Smooth muscle cell (in vitro differentiated cells): ENCODE measurements at regions not wholly inside any gene's neighbourhood (a gene's known extent, or its start where the extent isn't known, plus 50 kb on each side); places are given as distances from the start of the nearest gene placed in this dataset.

ENCODE experiments used
- DNase-seq: peaks from one replicate; lab custom pipeline; 2025; ENCODE audit not compliant: unreplicated experiment; lab: John Stamatoyannopoulos, UW
- H2AFZ ChIP-seq: fragments of 200-600 bp; sonication (generic); 2 replicates; pipeline ENCODE4 v1.6.0; 2016; ENCODE audit warnings: antibody characterized with exemption, low read depth, mild to moderate bottlenecking
- H3F3A ChIP-seq: fragments of 200-600 bp; sonication (generic); 2 replicates; pipeline ENCODE4 v1.6.0; 2017; ENCODE audit warnings: antibody characterized with exemption, low read depth
- H3K27ac ChIP-seq: fragments of 200-600 bp; sonication (generic); 2 replicates; pipeline ENCODE4 v1.5.1; 2016; ENCODE audit warnings: low read depth, mild to moderate bottlenecking
- H3K27me3 ChIP-seq: fragments of 200-600 bp; sonication (generic); 2 replicates; pipeline ENCODE4 v1.6.1; 2016; ENCODE audit warnings: low read depth, mild to moderate bottlenecking
- H3K36me3 ChIP-seq: fragments of 200-600 bp; sonication (generic); 2 replicates; pipeline ENCODE4 v1.5.1; 2016; ENCODE audit warnings: low read depth
- H3K4me1 ChIP-seq: fragments of 200-600 bp; sonication (generic); 2 replicates; pipeline ENCODE4 v1.5.1; 2016; ENCODE audit warnings: low read depth
- H3K4me2 ChIP-seq: fragments of 200-600 bp; sonication (generic); 2 replicates; pipeline ENCODE4 v1.6.0; 2016; ENCODE audit warnings: mild to moderate bottlenecking
- H3K4me3 ChIP-seq: fragments of 200-600 bp; sonication (generic); 2 replicates; pipeline ENCODE4 v1.5.1; 2016; ENCODE audit warnings: mild to moderate bottlenecking
- H3K79me2 ChIP-seq: fragments of 200-600 bp; sonication (generic); 2 replicates; pipeline ENCODE4 v1.6.0; 2016; ENCODE audit warnings: low read depth, mild to moderate bottlenecking
- H3K9ac ChIP-seq: fragments of 200-600 bp; sonication (generic); 2 replicates; pipeline ENCODE4 v1.6.0; 2016; ENCODE audit warnings: low read depth
- H3K9me3 ChIP-seq: fragments of 200-600 bp; sonication (generic); replicated peaks from 2 replicates; pipeline ENCODE4 v1.5.1; 2016; ENCODE audit warnings: low read depth
- H4K20me1 ChIP-seq: fragments of 200-600 bp; sonication (generic); 2 replicates; pipeline ENCODE4 v1.6.0; 2016; ENCODE audit warnings: low read depth
- CTCF ChIP-seq: fragments of 200-600 bp; sonication (generic); IDR thresholded peaks from 2 replicates; pipeline ENCODE4 v1.5.1; 2017; ENCODE audit warnings: borderline replicate concordance, mild to moderate bottlenecking, antibody characterized with exemption; ENCODE audit not compliant: insufficient read depth, poor library complexity, severe bottlenecking
- WGBS: methylation state at CpG from one replicate; pipeline ENCODE4 v1.1.7; 2016; ENCODE audit warnings: low lambda C conversion rate; 5-methylcytosine and 5-hydroxymethylcytosine counted together

- Histone ChIP-seq H3K4me1 (no peaks in the 10 kb centered on the region), H3K4me2 (no peak overlapping the region), H3K4me3 (no peak overlapping the region), H4K20me1 (no peaks in the 10 kb centered on the region), H3K9ac (no peak overlapping the region), H2AFZ (no peak overlapping the region), H3K27ac (no peak overlapping the region), H3F3A (no peaks in the 10 kb centered on the region), H3K9me3 (no peaks in the 10 kb centered on the region), H3K79me2 (no peaks in the 10 kb centered on the region), H3K27me3 (no peaks in the 10 kb centered on the region), H3K36me3 (no peaks in the 10 kb centered on the region)
- no peak for DNase-seq
- 82% methylated on average over 14 of the region's 14 CpGs for WGBS
- TF ChIP-seq CTCF: no peak
Observed at GRCh38 chr18:76115580-76115979, 379.5 kb downstream of the ZNF516 start.

DNA sequence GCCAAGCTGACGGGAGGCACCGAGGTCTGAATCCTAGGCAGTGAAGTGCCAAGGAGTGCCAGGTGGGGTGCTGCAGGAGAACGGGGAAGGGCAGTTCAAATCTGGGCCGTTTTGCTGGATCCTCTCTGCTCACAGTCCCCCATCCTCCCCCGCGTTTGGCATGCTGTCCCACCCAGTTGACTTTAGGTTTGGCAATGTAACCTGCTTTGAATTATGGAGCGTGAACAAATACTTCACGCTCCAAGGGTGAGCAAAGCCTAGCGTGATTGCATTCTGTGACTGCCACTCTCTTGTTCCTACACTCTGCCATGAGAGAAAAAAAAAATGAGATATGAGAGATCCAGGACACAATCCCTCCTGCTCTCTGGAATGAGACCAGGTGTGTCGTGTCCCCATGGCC lies 381.9 kb downstream of the ZNF516 start:
- DNase-seq: no peak
- no peak overlapping the region for H3K4me2 ChIP-seq
- no peaks in the 10 kb centered on the region for H3K27me3 ChIP-seq
- no peaks in the 10 kb centered on the region for H3K79me2 ChIP-seq
- no peak for TF ChIP-seq CTCF
- no peaks in the 10 kb centered on the region for H3K36me3 ChIP-seq
- no peak overlapping the region for H3K27ac ChIP-seq
- H3F3A ChIP-seq: no peaks in the 10 kb centered on the region
- WGBS: 93% methylated on average over 10 of the region's 10 CpGs
- H3K9ac ChIP-seq: no peak overlapping the region
- H4K20me1 ChIP-seq: no peaks in the 10 kb centered on the region
- H3K9me3 ChIP-seq: no peaks in the 10 kb centered on the region
- no peaks in the 10 kb centered on the region for H3K4me1 ChIP-seq
- H2AFZ ChIP-seq: no peak overlapping the region
- no peak overlapping the region for H3K4me3 ChIP-seq

DNA sequence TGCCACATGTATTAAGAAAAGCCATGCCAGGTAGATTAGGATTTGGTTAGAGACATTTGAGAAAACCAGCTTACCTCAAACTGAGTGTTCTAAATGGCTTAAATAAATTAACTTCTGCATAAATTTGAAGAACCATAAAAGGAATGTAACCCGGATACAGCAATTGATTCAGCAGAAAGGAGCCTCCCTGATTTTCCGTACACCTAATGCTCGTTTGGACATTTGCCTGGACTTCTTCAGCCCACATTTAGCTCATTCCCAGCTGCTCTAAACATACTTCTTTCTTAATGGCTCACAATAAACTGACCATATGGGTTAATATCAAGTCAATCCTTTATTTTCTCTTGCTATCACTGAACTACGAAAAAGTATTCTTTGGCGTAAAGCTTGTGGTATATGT lies 392.4 kb downstream of the ZNF516 start:
- WGBS: 74% methylated on average over 5 of the region's 5 CpGs
- Histone ChIP-seq H2AFZ (no peak overlapping the region), H3K4me3 (no peak overlapping the region), H3K9ac (no peak overlapping the region), H3K27me3 (no peaks in the 10 kb centered on the region), H3K4me2 (no peak overlapping the region), H3K36me3 (no peaks in the 10 kb centered on the region), H4K20me1 (no peaks in the 10 kb centered on the region), H3F3A (no peaks in the 10 kb centered on the region), H3K79me2 (no peaks in the 10 kb centered on the region), H3K9me3 (no peaks in the 10 kb centered on the region), H3K27ac (no peak overlapping the region), H3K4me1 (no peaks in the 10 kb centered on the region)
- no peak for TF ChIP-seq CTCF
- DNase-seq: no peak

DNA sequence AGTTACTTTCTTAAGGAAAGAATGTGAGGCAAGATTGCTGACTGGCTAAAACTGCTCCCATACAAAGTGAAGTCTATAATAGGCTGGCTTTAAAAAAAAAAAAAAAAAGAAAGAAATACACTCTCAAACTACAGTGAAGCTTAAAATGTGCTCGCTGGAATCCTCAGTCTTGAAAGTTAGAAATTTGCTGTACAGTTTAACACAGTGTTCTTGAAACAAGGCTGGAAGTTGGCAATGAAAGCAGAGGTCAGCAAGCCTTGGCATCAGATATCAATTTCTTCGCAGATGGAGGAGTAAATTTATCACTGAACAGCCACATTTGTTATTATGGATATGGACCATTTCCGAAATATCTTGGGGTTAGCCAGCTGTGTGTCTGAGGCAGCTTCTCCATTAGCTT lies 392.9 kb downstream of the ZNF516 start:
- Histone ChIP-seq H3F3A (no peaks in the 10 kb centered on the region), H2AFZ (no peak overlapping the region), H3K4me3 (no peak overlapping the region), H3K79me2 (no peaks in the 10 kb centered on the region), H3K27ac (no peak overlapping the region), H3K27me3 (no peaks in the 10 kb centered on the region), H4K20me1 (no peaks in the 10 kb centered on the region), H3K36me3 (no peaks in the 10 kb centered on the region), H3K9me3 (no peaks in the 10 kb centered on the region), H3K9ac (no peak overlapping the region), H3K4me2 (no peak overlapping the region), H3K4me1 (no peaks in the 10 kb centered on the region)
- 90% methylated on average over 3 of the region's 3 CpGs for WGBS
- no peak for TF ChIP-seq CTCF
- no peak for DNase-seq
